H1 (cell line): ENCODE measurements at regions not wholly inside any gene's neighbourhood (a gene's known extent, or its start where the extent isn't known, plus 50 kb on each side); places are given as distances from the start of the nearest gene placed in this dataset.

Experiments used
- CTCF ChIA-PET: fragments of 300-600 bp; sonication (Branson Sonifier 250); formaldehyde crosslinking; loops from one replicate; lab custom pipeline; 2021; ENCODE audit not compliant: partially characterized antibody; lab: Charles Lee
- POLR2A ChIA-PET: fragments of 300-600 bp; sonication (Branson Sonifier 250); formaldehyde crosslinking; loops from one replicate; lab custom pipeline; 2021; ENCODE audit warnings: inconsistent platforms; ENCODE audit not compliant: partially characterized antibody; lab: Charles Lee
- DNase-seq, 2 experiments: peaks; one replicate each; pipeline versions ENCODE4 v3.0.0 to v3.0.0-alpha.2; 2010 to 2022; ENCODE audit warnings: low spot score in 2 of 2, low read depth in 1 of 2, mixed read lengths in 1 of 2
- FAIRE-seq: peaks from 2 replicates; lab custom pipeline; 2011; peaks lifted over from hg19 to GRCh38; lab: Jason Lieb, UNC
- H2AFZ ChIP-seq: 2 replicates; pipeline ENCODE4 v1.8.1; 2012; ENCODE audit warnings: low read length, inconsistent platforms
- H2AK5ac ChIP-seq: 2 replicates; pipeline ENCODE4 v1.6.1; 2013; ENCODE audit warnings: low read depth, low read length
- H2BK120ac ChIP-seq: replicated peaks from 2 replicates; pipeline ENCODE3; 2013; ENCODE audit warnings: low read depth, low read length, inconsistent platforms
- H2BK12ac ChIP-seq: 2 replicates; pipeline ENCODE4 v1.6.1; 2013; ENCODE audit warnings: low read depth, low read length
- H2BK15ac ChIP-seq: 2 replicates; pipeline ENCODE4 v1.6.1; 2013; ENCODE audit warnings: low read length
- H2BK20ac ChIP-seq: 2 replicates; pipeline ENCODE4 v1.6.1; 2013; ENCODE audit warnings: low read length
- H2BK5ac ChIP-seq: 2 replicates; pipeline ENCODE4 v1.6.1; 2013; ENCODE audit warnings: low read depth, low read length
- H3K14ac ChIP-seq: 2 replicates; pipeline ENCODE4 v1.6.1; 2013; ENCODE audit warnings: inconsistent platforms; ENCODE audit not compliant: insufficient read length
- H3K18ac ChIP-seq: 2 replicates; pipeline ENCODE4 v1.6.1; 2013; ENCODE audit warnings: low read length; ENCODE audit errors: extremely low read depth
- H3K23ac ChIP-seq: 2 replicates; pipeline ENCODE4 v1.6.1; 2013; ENCODE audit warnings: inconsistent platforms; ENCODE audit not compliant: insufficient read length
- H3K23me2 ChIP-seq: 2 replicates; pipeline ENCODE4 v1.6.1; 2013; ENCODE audit warnings: low read depth, low read length
- H3K27ac ChIP-seq: 2 replicates; pipeline ENCODE4 v1.6.1; 2011; ENCODE audit warnings: low read depth, low read length, inconsistent platforms
- H3K27me3 ChIP-seq, 4 experiments: replicated peaks in 1 of 4; 1 replicate in 1 of 4; 2 replicates in 3 of 4; pipeline versions ENCODE4 v1.6.1 to v1.8.1; 2011 to 2013; ENCODE audit warnings: low read length in 3 of 4, mild to moderate bottlenecking in 3 of 4, inconsistent platforms in 2 of 4, mixed read lengths in 2 of 4, moderate library complexity in 1 of 4; ENCODE audit not compliant: control insufficient read depth in 3 of 4, insufficient read depth in 3 of 4; ENCODE audit errors: extremely low read depth in 1 of 4
- H3K36me3 ChIP-seq, 4 experiments: 2 replicates each; pipeline versions ENCODE4 v1.6.1 to v1.8.1; 2011 to 2013; ENCODE audit warnings: mild to moderate bottlenecking in 4 of 4, low read length in 3 of 4, moderate library complexity in 2 of 4, control low read depth in 1 of 4, inconsistent platforms in 1 of 4; ENCODE audit not compliant: insufficient read depth in 4 of 4, control insufficient read depth in 2 of 4
- H3K4ac ChIP-seq: replicated peaks from 2 replicates; pipeline ENCODE3; 2013; ENCODE audit warnings: low read length, low read depth, mixed read lengths, inconsistent platforms; ENCODE audit not compliant: insufficient read length
- H3K4me1 ChIP-seq, 4 experiments: replicated peaks in 1 of 4; 1 replicate in 1 of 4; 2 replicates in 3 of 4; pipeline versions ENCODE4 v1.6.1 to v1.8.1; 2011 to 2013; ENCODE audit warnings: low read length in 3 of 4, inconsistent platforms in 2 of 4, mixed read lengths in 1 of 4; ENCODE audit not compliant: insufficient read depth in 4 of 4, control insufficient read depth in 3 of 4
- H3K4me2 ChIP-seq, 2 experiments: 2 replicates each; pipeline versions ENCODE4 v1.6.1 to v1.8.1; 2011 to 2013; ENCODE audit warnings: low read depth in 2 of 2, low read length in 2 of 2, control low read depth in 1 of 2, inconsistent platforms in 1 of 2, mild to moderate bottlenecking in 1 of 2; ENCODE audit not compliant: insufficient read depth in 1 of 2
- H3K4me3 ChIP-seq, 4 experiments: fragments of 200-600, 300-600 bp in 1 of 4; sonication (generic), shearing (Covaris generic), sonication (Bioruptor Twin) in 1 of 4; 2 replicates each; pipeline versions ENCODE4 v1.5.1 to v1.8.1; 2011 to 2016; ENCODE audit warnings: low read length in 4 of 4, low read depth in 3 of 4, control low read depth in 2 of 4, inconsistent platforms in 2 of 4, mild to moderate bottlenecking in 2 of 4, mixed read lengths in 1 of 4, moderate library complexity in 1 of 4; ENCODE audit not compliant: insufficient read depth in 2 of 4; ENCODE audit errors: extremely low read depth in 1 of 4
- H3K56ac ChIP-seq: replicated peaks from 2 replicates; pipeline ENCODE3; 2013; ENCODE audit warnings: low read depth, mild to moderate bottlenecking, mixed read lengths, low read length, inconsistent platforms; ENCODE audit not compliant: insufficient read length
- H3K79me1 ChIP-seq: 2 replicates; pipeline ENCODE4 v1.6.1; 2013; ENCODE audit warnings: low read depth, low read length, control low read depth
- H3K79me2 ChIP-seq, 2 experiments: 2 replicates each; pipeline versions ENCODE4 v1.6.1 to v1.8.1; 2012 to 2013; ENCODE audit warnings: low read length in 2 of 2, mild to moderate bottlenecking in 2 of 2, inconsistent platforms in 1 of 2; ENCODE audit not compliant: insufficient read depth in 2 of 2, control insufficient read depth in 1 of 2
- H3K9ac ChIP-seq, 4 experiments: replicated peaks in 1 of 4; 1 replicate in 1 of 4; 2 replicates in 3 of 4; pipeline versions ENCODE4 v1.6.1 to v1.8.1; 2011 to 2013; ENCODE audit warnings: low read depth in 3 of 4, low read length in 3 of 4, control low read depth in 2 of 4, mild to moderate bottlenecking in 2 of 4, moderate library complexity in 2 of 4, inconsistent platforms in 1 of 4; ENCODE audit errors: extremely low read depth in 1 of 4
- H3K9me3 ChIP-seq, 2 experiments: 2 replicates each; pipeline versions ENCODE4 v1.6.1 to v1.8.1; 2012 to 2013; ENCODE audit warnings: mild to moderate bottlenecking in 2 of 2, moderate library complexity in 2 of 2, control low read depth in 1 of 2, inconsistent platforms in 1 of 2, low read depth in 1 of 2, low read length in 1 of 2, mixed read lengths in 1 of 2; ENCODE audit not compliant: insufficient read depth in 2 of 2
- H4K20me1 ChIP-seq, 2 experiments: replicated peaks in 1 of 2; 2 replicates each; pipeline versions ENCODE3 to v1.8.1; 2011 to 2013; ENCODE audit warnings: inconsistent platforms in 2 of 2, low read length in 2 of 2, mild to moderate bottlenecking in 1 of 2; ENCODE audit not compliant: insufficient read depth in 2 of 2, control insufficient read depth in 1 of 2
- H4K5ac ChIP-seq: 2 replicates; pipeline ENCODE4 v1.6.1; 2013; ENCODE audit warnings: low read length, low read depth, mixed read lengths, inconsistent platforms; ENCODE audit not compliant: insufficient read length
- H4K8ac ChIP-seq: 2 replicates; pipeline ENCODE4 v1.8.0; 2013; ENCODE audit warnings: mild to moderate bottlenecking, moderate library complexity, low read length, inconsistent platforms; ENCODE audit not compliant: insufficient read depth; ENCODE audit errors: extremely low read depth
- H4K91ac ChIP-seq: replicated peaks from 2 replicates; pipeline ENCODE3; 2013; ENCODE audit warnings: low read length, mixed read lengths, inconsistent platforms; ENCODE audit not compliant: insufficient read length
- BACH1 ChIP-seq: IDR thresholded peaks from 2 replicates; pipeline ENCODE4 v1.6.1; 2012; ENCODE audit warnings: low read length, improper control_type of control experiment
- EZH2 ChIP-seq: fragments of 200-600 bp; sonication (generic); IDR thresholded peaks from 2 replicates; pipeline ENCODE4 v1.7.1; 2012; ENCODE audit warnings: low read depth, mild to moderate bottlenecking, moderate library complexity, low read length, inconsistent platforms; ENCODE audit not compliant: severe bottlenecking
- GTF2F1 ChIP-seq: IDR thresholded peaks from 2 replicates; pipeline ENCODE4 v1.6.1; 2012; ENCODE audit warnings: low read depth, low read length, improper control_type of control experiment, borderline replicate concordance
- JUN ChIP-seq: IDR thresholded peaks from 2 replicates; pipeline ENCODE4 v1.6.1; 2011; ENCODE audit warnings: low read depth, mild to moderate bottlenecking, improper control_type of control experiment, low read length
- NRF1 ChIP-seq: IDR thresholded peaks from 2 replicates; pipeline ENCODE4 v1.6.1; 2011; ENCODE audit warnings: mild to moderate bottlenecking, low read depth, low read length, improper control_type of control experiment
- POLR2A ChIP-seq, 2 experiments: IDR thresholded peaks; 1 replicate in 1 of 2; 2 replicates in 1 of 2; pipeline ENCODE4 v1.6.1; 2011; ENCODE audit warnings: low read depth in 2 of 2, low read length in 2 of 2, mild to moderate bottlenecking in 2 of 2; ENCODE audit errors: control extremely low read depth in 1 of 2
- RFX5 ChIP-seq: IDR thresholded peaks from 2 replicates; pipeline ENCODE4 v1.6.1; 2011; ENCODE audit warnings: low read depth, low read length, improper control_type of control experiment, borderline replicate concordance
- RXRA ChIP-seq: IDR thresholded peaks from 2 replicates; pipeline ENCODE4 v1.6.1; 2011; ENCODE audit warnings: low read depth, mild to moderate bottlenecking, low read length, moderate library complexity; ENCODE audit not compliant: insufficient read depth
- SP1 ChIP-seq: IDR thresholded peaks from 2 replicates; pipeline ENCODE4 v1.6.1; 2011; ENCODE audit warnings: low read depth, low read length
- ZNF274 ChIP-seq: IDR thresholded peaks from 2 replicates; pipeline ENCODE4 v1.7.0; 2012; ENCODE audit warnings: low read length, borderline replicate concordance; ENCODE audit errors: extremely low read depth
- WGBS, 2 experiments: shearing (Covaris generic) in 1 of 2; methylation state at CpG; one replicate each; pipeline versions ENCODE4 v1.1.6 to v1.1.7; 2013 to 2015; ENCODE audit warnings: low lambda C conversion rate in 2 of 2, mixed read lengths in 2 of 2, inconsistent platforms in 1 of 2, low coverage in 1 of 2, missing lambda C conversion rate in 1 of 2; ENCODE audit not compliant: insufficient replicate concordance in 2 of 2, insufficient coverage in 1 of 2, insufficient read length in 1 of 2; ENCODE audit errors: extremely low coverage in 1 of 2, missing lambda C conversion rate in 1 of 2; 5-methylcytosine and 5-hydroxymethylcytosine counted together
- TF ChIP-seq, protein P1 (sequence below): IDR thresholded peaks from 2 replicates; pipeline ENCODE4 v1.6.1; 2011; ENCODE audit warnings: low read depth, mild to moderate bottlenecking, low read length; ENCODE audit not compliant: insufficient read depth

DNA sequence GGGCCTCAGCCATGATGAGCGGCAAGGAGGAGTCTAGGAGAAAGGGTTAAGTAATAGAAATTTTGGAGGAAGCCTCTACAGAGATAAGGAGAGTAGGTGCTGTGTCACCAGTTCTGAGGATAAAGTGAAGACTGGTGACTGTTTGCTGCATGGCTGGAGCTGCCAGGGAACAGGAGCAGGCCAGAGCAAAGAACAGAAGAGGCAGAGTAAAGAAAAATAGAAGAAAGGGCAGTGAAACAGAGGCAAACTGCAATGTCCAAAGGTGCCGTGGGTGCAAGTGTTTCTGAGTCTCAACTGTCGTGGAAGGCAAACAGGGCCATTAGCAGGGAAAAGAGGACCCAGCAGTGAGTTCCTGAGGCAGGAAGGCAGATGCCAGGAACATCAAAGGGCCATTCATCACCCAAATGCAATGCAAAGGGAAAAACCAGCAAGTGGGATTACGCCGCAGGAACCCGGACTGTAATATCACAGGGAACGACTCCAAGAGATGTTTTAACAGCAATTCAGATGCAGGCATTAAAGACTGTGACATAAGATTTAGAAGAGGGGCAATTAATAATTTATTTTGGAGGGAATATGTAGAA lies 318.3 kb downstream of the FOXO1 start:
- H3K14ac ChIP-seq = no peak overlapping the region
- peak overlapping the region; percentile 40; the same call in 1 of the 2 replicates for H2BK15ac ChIP-seq
- no peak overlapping the region for H4K5ac ChIP-seq
- H3K4ac ChIP-seq = no peak overlapping the region
- ChIA-PET POLR2A (no interaction called here), CTCF (no interaction called here)
- no peak overlapping the region for H3K23ac ChIP-seq
- H3K27ac ChIP-seq = no peak overlapping the region
- H3K79me1 ChIP-seq = no peaks in the 10 kb centered on the region
- H3K18ac ChIP-seq = no peak overlapping the region
- H3K9ac ChIP-seq = no peak overlapping the region
- no peak overlapping the region for H3K4me3 ChIP-seq
- H2BK12ac ChIP-seq = peak overlapping the region; percentile 41; the same call in 1 of the 2 replicates
- no peak overlapping the region for H2BK20ac ChIP-seq
- no peaks in the 10 kb centered on the region for H3K9me3 ChIP-seq
- no peak overlapping the region for H2BK120ac ChIP-seq
- peaks cover 2 to 21% (median 10%) of the 10 kb centered on the region in 4 experiments; a peak in 6 of 7 replicates for H3K27me3 ChIP-seq
- H3K56ac ChIP-seq = no peak overlapping the region
- no peaks in the 10 kb centered on the region for H3K36me3 ChIP-seq
- no peak overlapping the region for H2AK5ac ChIP-seq
- no peaks in the 10 kb centered on the region for H3K23me2 ChIP-seq
- no peaks in the 10 kb centered on the region for H3K79me2 ChIP-seq
- no peak overlapping the region for H2AFZ ChIP-seq
- peak overlapping the region; percentile 48; the same call in 1 of the 2 replicates for H2BK5ac ChIP-seq
- FAIRE-seq (no peak), DNase-seq (peak in 1 of 2 experiments; percentile 41)
- H4K91ac ChIP-seq = no peak overlapping the region
- H3K4me1 ChIP-seq = peaks cover 7 to 20% (median 15%) of the 10 kb centered on the region in 4 experiments
- H4K8ac ChIP-seq = no peak overlapping the region
- H3K4me2 ChIP-seq = 0 out of 4 replicates have a peak overlapping the region, but pooled peaks of 1 of the 2 experiments have one; percentile 14
- WGBS, 2 experiments = 65% methylated on average over 7 of the region's 7 CpGs; no CpG with 5 or more reads in 1 of the 2 experiments
- no peaks in the 10 kb centered on the region for H4K20me1 ChIP-seq
- TF ChIP-seq RXRA = no peak
- TF ChIP-seq ZNF274 = no peak
- TF ChIP-seq GTF2F1 = no peak
- TF ChIP-seq RFX5 = no peak
- no peak for TF ChIP-seq SP1
- no peak for TF ChIP-seq BACH1
- TF ChIP-seq, protein P1, sequence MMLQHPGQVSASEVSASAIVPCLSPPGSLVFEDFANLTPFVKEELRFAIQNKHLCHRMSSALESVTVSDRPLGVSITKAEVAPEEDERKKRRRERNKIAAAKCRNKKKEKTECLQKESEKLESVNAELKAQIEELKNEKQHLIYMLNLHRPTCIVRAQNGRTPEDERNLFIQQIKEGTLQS = no peak
- no peak for TF ChIP-seq JUN
- TF ChIP-seq EZH2 = no peak
- no peak for TF ChIP-seq NRF1
- TF ChIP-seq POLR2A (IDR thresholded peaks at IDR 0.05; ENCODE audit: control extremely low read depth in 1 of 2, low read depth in 2 of 2, low read length in 2 of 2) = no peak
